ENCODE measurements at regions not wholly inside any gene's neighbourhood (a gene's known extent, or its start where the extent isn't known, plus 50 kb on each side); places are given as distances from the start of the nearest gene placed in this dataset.
A peak's percentile ranks its signal among the peaks of the same experiment; 100 is the strongest.

GRCh38 chr2:8484502-8485283 is 197.2 kb upstream of the ID2 start:
- no peaks in the 10 kb centered on the region for H3K79me1 ChIP-seq (ENCODE audit: low read length)
- H3K9ac ChIP-seq (ENCODE audit: low read length): no peak overlapping the region
- no peak overlapping the region for H4K12ac ChIP-seq (ENCODE audit: low read depth, low read length)
- H3K4ac ChIP-seq (ENCODE audit: low read depth, low read length): no peak overlapping the region
- H3K14ac ChIP-seq (ENCODE audit: low read length): no peak overlapping the region
- no peak overlapping the region for H2AK5ac ChIP-seq (ENCODE audit: low read length)
- DNase-seq: no peak
- no peak overlapping the region for H2BK5ac ChIP-seq (ENCODE audit: low read depth, low read length, poor library complexity)
- H3K4me1 ChIP-seq (ENCODE audit: control insufficient read depth in 1 of 2, insufficient read depth in 2 of 2, low read length in 2 of 2): peaks cover 3% of the 10 kb centered on the region in 2 experiments
- H3K27me3 ChIP-seq (ENCODE audit: insufficient read depth, low read length): no peaks in the 10 kb centered on the region
- H3K36me3 ChIP-seq (ENCODE audit: control insufficient read depth in 1 of 2, insufficient read depth in 2 of 2, low read length in 2 of 2): no peaks in the 10 kb centered on the region
- H3K27ac ChIP-seq (ENCODE audit: low read depth, low read length): no peak overlapping the region
- no peak overlapping the region for H3K18ac ChIP-seq (ENCODE audit: low read length)
- H3K4me2 ChIP-seq (ENCODE audit: low read length): no peak overlapping the region
- no peak overlapping the region for H4K8ac ChIP-seq (ENCODE audit: low read depth, low read length)
- H3K9me3 ChIP-seq (ENCODE audit: insufficient read depth, low read depth, low read length): no peaks in the 10 kb centered on the region
- WGBS (ENCODE audit: extremely low coverage, insufficient coverage, insufficient read length): no CpG with 5 or more reads among the region's 7 CpGs
- H2BK12ac ChIP-seq (ENCODE audit: low read length): no peak overlapping the region
- no peak overlapping the region for H4K91ac ChIP-seq (ENCODE audit: low read depth, low read length)
- no peaks in the 10 kb centered on the region for H3K79me2 ChIP-seq (ENCODE audit: control insufficient read depth, insufficient read depth, low read length, poor library complexity)
- H2BK120ac ChIP-seq (ENCODE audit: insufficient read depth, low read length, poor library complexity): no peak overlapping the region
- no peak overlapping the region for H2AFZ ChIP-seq (ENCODE audit: insufficient read depth, low read length, poor library complexity)
- H3K23ac ChIP-seq (ENCODE audit: low read length): no peak overlapping the region
- H3K4me3 ChIP-seq (ENCODE audit: low read depth, low read length): no peak overlapping the region

- no peak overlapping the region for H2BK12ac ChIP-seq (ENCODE audit: low read length)
- H3K18ac ChIP-seq (ENCODE audit: low read length): no peak overlapping the region
- no peaks in the 10 kb centered on the region for H3K9me3 ChIP-seq (ENCODE audit: insufficient read depth, low read depth, low read length)
- no peaks in the 10 kb centered on the region for H3K79me1 ChIP-seq (ENCODE audit: low read length)
- no peak for DNase-seq
- H3K9ac ChIP-seq (ENCODE audit: low read length): no peak overlapping the region
- H4K8ac ChIP-seq (ENCODE audit: low read depth, low read length): no peak overlapping the region
- no peak overlapping the region for H3K14ac ChIP-seq (ENCODE audit: low read length)
- no peak overlapping the region for H4K12ac ChIP-seq (ENCODE audit: low read depth, low read length)
- H4K91ac ChIP-seq (ENCODE audit: low read depth, low read length): no peak overlapping the region
- no peaks in the 10 kb centered on the region for H3K79me2 ChIP-seq (ENCODE audit: control insufficient read depth, insufficient read depth, low read length, poor library complexity)
- H2BK5ac ChIP-seq (ENCODE audit: low read depth, low read length, poor library complexity): no peak overlapping the region
- no peak overlapping the region for H2AFZ ChIP-seq (ENCODE audit: insufficient read depth, low read length, poor library complexity)
- no CpG with 5 or more reads among the region's 2 CpGs for WGBS (ENCODE audit: extremely low coverage, insufficient coverage, insufficient read length)
- no peak overlapping the region for H2BK120ac ChIP-seq (ENCODE audit: insufficient read depth, low read length, poor library complexity)
- peaks cover 3% of the 10 kb centered on the region in 2 experiments for H3K4me1 ChIP-seq (ENCODE audit: control insufficient read depth in 1 of 2, insufficient read depth in 2 of 2, low read length in 2 of 2)
- no peak overlapping the region for H3K23ac ChIP-seq (ENCODE audit: low read length)
- no peaks in the 10 kb centered on the region for H3K36me3 ChIP-seq (ENCODE audit: control insufficient read depth in 1 of 2, insufficient read depth in 2 of 2, low read length in 2 of 2)
- H2AK5ac ChIP-seq (ENCODE audit: low read length): no peak overlapping the region
- no peak overlapping the region for H3K4me3 ChIP-seq (ENCODE audit: low read depth, low read length)
- H3K4me2 ChIP-seq (ENCODE audit: low read length): no peak overlapping the region
- no peak overlapping the region for H3K27ac ChIP-seq (ENCODE audit: low read depth, low read length)
- H3K4ac ChIP-seq (ENCODE audit: low read depth, low read length): no peak overlapping the region
- no peaks in the 10 kb centered on the region for H3K27me3 ChIP-seq (ENCODE audit: insufficient read depth, low read length)
These were observed 196.1 kb upstream of the ID2 start for GRCh38 chr2:8485736-8486135.

GRCh38 chr2:8486141-8486540 is 195.7 kb upstream of the ID2 start:
- H4K91ac ChIP-seq (ENCODE audit: low read depth, low read length): no peak overlapping the region
- H2AFZ ChIP-seq (ENCODE audit: insufficient read depth, low read length, poor library complexity): no peak overlapping the region
- H3K18ac ChIP-seq (ENCODE audit: low read length): no peak overlapping the region
- no peak overlapping the region for H3K4me2 ChIP-seq (ENCODE audit: low read length)
- no peak overlapping the region for H2BK5ac ChIP-seq (ENCODE audit: low read depth, low read length, poor library complexity)
- peaks cover 3% of the 10 kb centered on the region in 2 experiments for H3K4me1 ChIP-seq (ENCODE audit: control insufficient read depth in 1 of 2, insufficient read depth in 2 of 2, low read length in 2 of 2)
- no peaks in the 10 kb centered on the region for H3K9me3 ChIP-seq (ENCODE audit: insufficient read depth, low read depth, low read length)
- no peak overlapping the region for H3K23ac ChIP-seq (ENCODE audit: low read length)
- H4K12ac ChIP-seq (ENCODE audit: low read depth, low read length): no peak overlapping the region
- H3K36me3 ChIP-seq (ENCODE audit: control insufficient read depth in 1 of 2, insufficient read depth in 2 of 2, low read length in 2 of 2): no peaks in the 10 kb centered on the region
- no peaks in the 10 kb centered on the region for H3K79me1 ChIP-seq (ENCODE audit: low read length)
- no peak overlapping the region for H3K27ac ChIP-seq (ENCODE audit: low read depth, low read length)
- no peak overlapping the region for H3K14ac ChIP-seq (ENCODE audit: low read length)
- H3K4ac ChIP-seq (ENCODE audit: low read depth, low read length): no peak overlapping the region
- H2BK120ac ChIP-seq (ENCODE audit: insufficient read depth, low read length, poor library complexity): no peak overlapping the region
- H3K79me2 ChIP-seq (ENCODE audit: control insufficient read depth, insufficient read depth, low read length, poor library complexity): no peaks in the 10 kb centered on the region
- H2BK12ac ChIP-seq (ENCODE audit: low read length): no peak overlapping the region
- H3K27me3 ChIP-seq (ENCODE audit: insufficient read depth, low read length): no peaks in the 10 kb centered on the region
- H2AK5ac ChIP-seq (ENCODE audit: low read length): no peak overlapping the region
- no CpG with 5 or more reads among the region's 4 CpGs for WGBS (ENCODE audit: extremely low coverage, insufficient coverage, insufficient read length)
- no peak for DNase-seq
- no peak overlapping the region for H3K9ac ChIP-seq (ENCODE audit: low read length)
- H4K8ac ChIP-seq (ENCODE audit: low read depth, low read length): no peak overlapping the region
- no peak overlapping the region for H3K4me3 ChIP-seq (ENCODE audit: low read depth, low read length)

GRCh38 chr2:8487461-8487932 is 194.4 kb upstream of the ID2 start:
- no peak for DNase-seq
- H3K79me2 ChIP-seq (ENCODE audit: control insufficient read depth, insufficient read depth, low read length, poor library complexity): no peaks in the 10 kb centered on the region
- H3K18ac ChIP-seq (ENCODE audit: low read length): no peak overlapping the region
- WGBS (ENCODE audit: extremely low coverage, insufficient coverage, insufficient read length): no CpG with 5 or more reads among the region's 16 CpGs
- no peak overlapping the region for H3K27ac ChIP-seq (ENCODE audit: low read depth, low read length)
- H3K4me3 ChIP-seq (ENCODE audit: low read depth, low read length): no peak overlapping the region
- H3K27me3 ChIP-seq (ENCODE audit: insufficient read depth, low read length): no peaks in the 10 kb centered on the region
- no peak overlapping the region for H4K12ac ChIP-seq (ENCODE audit: low read depth, low read length)
- H3K23ac ChIP-seq (ENCODE audit: low read length): no peak overlapping the region
- H4K8ac ChIP-seq (ENCODE audit: low read depth, low read length): no peak overlapping the region
- H2BK5ac ChIP-seq (ENCODE audit: low read depth, low read length, poor library complexity): no peak overlapping the region
- no peak overlapping the region for H2BK12ac ChIP-seq (ENCODE audit: low read length)
- H3K14ac ChIP-seq (ENCODE audit: low read length): peak overlapping the region; percentile 43
- H3K4me2 ChIP-seq (ENCODE audit: low read length): no peak overlapping the region
- no peaks in the 10 kb centered on the region for H3K79me1 ChIP-seq (ENCODE audit: low read length)
- H3K9me3 ChIP-seq (ENCODE audit: insufficient read depth, low read depth, low read length): no peaks in the 10 kb centered on the region
- no peak overlapping the region for H3K4ac ChIP-seq (ENCODE audit: low read depth, low read length)
- H3K9ac ChIP-seq (ENCODE audit: low read length): no peak overlapping the region
- H3K4me1 ChIP-seq (ENCODE audit: control insufficient read depth in 1 of 2, insufficient read depth in 2 of 2, low read length in 2 of 2): peaks cover 3% of the 10 kb centered on the region in 2 experiments
- H3K36me3 ChIP-seq (ENCODE audit: control insufficient read depth in 1 of 2, insufficient read depth in 2 of 2, low read length in 2 of 2): no peaks in the 10 kb centered on the region
- H4K91ac ChIP-seq (ENCODE audit: low read depth, low read length): no peak overlapping the region
- H2AK5ac ChIP-seq (ENCODE audit: low read length): no peak overlapping the region
- no peak overlapping the region for H2BK120ac ChIP-seq (ENCODE audit: insufficient read depth, low read length, poor library complexity)
- no peak overlapping the region for H2AFZ ChIP-seq (ENCODE audit: insufficient read depth, low read length, poor library complexity)

All from trophoblast cell (in vitro differentiated cells and primary cell).